Transverse colon (tissue), 4 donors: ENCODE measurements at regions not wholly inside any gene's neighbourhood (a gene's known extent, or its start where the extent isn't known, plus 50 kb on each side); places are given as distances from the start of the nearest gene placed in this dataset.

Experiments used
- DNase-seq: peaks from one replicate; pipeline ENCODE4 v3.0.0-alpha.2; 2019
- H3K27ac ChIP-seq, 4 donors: fragments of 200-600 bp; sonication (generic); 2 replicates each; pipeline ENCODE4 v1.5.1; 2016 to 2018; ENCODE audit warnings: inconsistent platforms in 4 of 4
- H3K27me3 ChIP-seq: fragments of 200-600 bp; sonication (generic); 2 replicates; pipeline ENCODE4 v1.5.1; 2017; ENCODE audit warnings: inconsistent platforms
- H3K36me3 ChIP-seq, 4 donors: fragments of 200-600 bp; sonication (generic); 2 replicates each; pipeline ENCODE4 v1.5.1; 2017 to 2019; ENCODE audit warnings: inconsistent platforms in 4 of 4
- H3K4me1 ChIP-seq, 4 donors: fragments of 200-600 bp; sonication (generic); 2 replicates each; pipeline ENCODE4 v1.5.1; 2017 to 2020; ENCODE audit warnings: inconsistent platforms in 4 of 4
- H3K4me3 ChIP-seq, 4 donors: fragments of 200-600 bp; sonication (generic); 1 replicate in 1 of 4; 2 replicates in 3 of 4; pipeline versions ENCODE4 v1.5.1 to v1.6.1; 2017 to 2019; ENCODE audit warnings: inconsistent platforms in 4 of 4
- H3K9me3 ChIP-seq, 2 donors: fragments of 200-600 bp; sonication (generic); 2 replicates each; pipeline ENCODE4 v1.5.1; 2017 to 2019; ENCODE audit warnings: inconsistent platforms in 2 of 2
- CTCF ChIP-seq, 5 experiments: fragments of 200-600 bp in 3 of 5; fragments of 450-650 bp in 2 of 5; sonication (generic) in 3 of 5; IDR thresholded peaks; 1 replicate in 2 of 5; 2 replicates in 3 of 5; pipeline ENCODE4 v1.5.1; 2016 to 2017; ENCODE audit warnings: antibody characterized with exemption in 5 of 5, inconsistent platforms in 3 of 5, mild to moderate bottlenecking in 2 of 5, moderate library complexity in 1 of 5
- EP300 ChIP-seq: sonication (generic); formaldehyde crosslinking; IDR thresholded peaks from one replicate; pipeline ENCODE4 v1.6.1; 2017; ENCODE audit warnings: antibody characterized with exemption, low read depth
- POLR2A ChIP-seq: fragments of 450-650 bp; IDR thresholded peaks from one replicate; pipeline ENCODE4 v1.6.1; 2016; ENCODE audit warnings: antibody characterized with exemption, mild to moderate bottlenecking, moderate library complexity
- POLR2AphosphoS5 ChIP-seq, 3 donors: sonication (generic); formaldehyde crosslinking; IDR thresholded peaks; one replicate each; pipeline ENCODE4 v1.6.1; 2016; ENCODE audit warnings: antibody characterized with exemption in 3 of 3
- WGBS, 2 donors: methylation state at CpG; one replicate each; pipeline ENCODE4 v1.1.5; 2018; ENCODE audit warnings: low coverage in 1 of 2; 5-methylcytosine and 5-hydroxymethylcytosine counted together
- in situ Hi-C, 4 donors: fragments of 200-750 bp; cut with MboI; loops; one replicate each; pipeline versions ENCODE4 v1.15.0 to v1.15.1; 2017; ENCODE audit warnings: low sequenced_read_pairs in 3 of 4, low pct_ligation_motif_present in 1 of 4, low pct_unique_long_range_greater_than_20kb in 1 of 4
- intact Hi-C: fragments of 100-400 bp; cut with DNase I; formaldehyde crosslinking; loops from one replicate; pipeline ENCODE4 v1.15.1; 2023; ENCODE audit warnings: low total_unique reads

- TF ChIP-seq CTCF (IDR thresholded peaks at IDR 0.05) (no peak), POLR2A (no peak), EP300 (no peak), POLR2AphosphoS5 (IDR thresholded peaks at IDR 0.05) (no peak)
- no peaks in the 10 kb centered on the region for H3K36me3 ChIP-seq
- no peaks in the 10 kb centered on the region for H3K27me3 ChIP-seq
- H3K9me3 ChIP-seq = no peaks in the 10 kb centered on the region
- 81 to 88% methylated on average over 3 of the region's 3 CpGs for WGBS, 2 donors
- H3K4me1 ChIP-seq = no peaks in the 10 kb centered on the region
- intact Hi-C loops (no loop called here), in situ Hi-C loops (no loop called here)
- no peak overlapping the region for H3K27ac ChIP-seq
- no peak for DNase-seq
- no peak overlapping the region for H3K4me3 ChIP-seq
These were observed 384.3 kb downstream of the MCTP2 start for GRCh38 chr15:94615688-94616087.

- Histone ChIP-seq H3K27ac (no peak overlapping the region), H3K9me3 (no peaks in the 10 kb centered on the region), H3K27me3 (no peaks in the 10 kb centered on the region), H3K4me3 (no peak overlapping the region), H3K4me1 (no peaks in the 10 kb centered on the region), H3K36me3 (no peaks in the 10 kb centered on the region)
- intact Hi-C loops (no loop called here), in situ Hi-C loops (no loop called here)
- TF ChIP-seq POLR2A = no peak
- no peak for TF ChIP-seq CTCF (IDR thresholded peaks at IDR 0.05)
- no peak for TF ChIP-seq EP300
- no peak for TF ChIP-seq POLR2AphosphoS5 (IDR thresholded peaks at IDR 0.05)
- WGBS, 2 donors = 88 to 100% methylated on average over 4 to 5 of the region's 5 CpGs
- no peak for DNase-seq
These were observed 389.3 kb downstream of the MCTP2 start for GRCh38 chr15:94620632-94621031.

- no peak for DNase-seq
- no peak overlapping the region for H3K27ac ChIP-seq
- no peaks in the 10 kb centered on the region for H3K4me1 ChIP-seq
- H3K27me3 ChIP-seq = no peaks in the 10 kb centered on the region
- no peak overlapping the region for H3K4me3 ChIP-seq
- intact Hi-C loops (no loop called here), in situ Hi-C loops (no loop called here)
- H3K9me3 ChIP-seq = no peaks in the 10 kb centered on the region
- no peaks in the 10 kb centered on the region for H3K36me3 ChIP-seq
- TF ChIP-seq POLR2AphosphoS5 (IDR thresholded peaks at IDR 0.05) (no peak), CTCF (IDR thresholded peaks at IDR 0.05) (no peak), POLR2A (no peak), EP300 (no peak)
These were observed 390.4 kb downstream of the MCTP2 start for GRCh38 chr15:94621736-94622135.

- no peak for DNase-seq
- no peaks in the 10 kb centered on the region for H3K27me3 ChIP-seq
- in situ Hi-C loops = no loop called here
- H3K36me3 ChIP-seq = no peaks in the 10 kb centered on the region
- intact Hi-C loops = no loop called here
- no peaks in the 10 kb centered on the region for H3K4me1 ChIP-seq
- H3K9me3 ChIP-seq = no peaks in the 10 kb centered on the region
- TF ChIP-seq POLR2AphosphoS5 (IDR thresholded peaks at IDR 0.05) (no peak), EP300 (no peak), CTCF (IDR thresholded peaks at IDR 0.05) (no peak), POLR2A (no peak)
- H3K27ac ChIP-seq = no peak overlapping the region
- WGBS, 2 donors = 95% methylated on average over 3 of the region's 3 CpGs
- no peak overlapping the region for H3K4me3 ChIP-seq
These were observed 395.6 kb downstream of the MCTP2 start for GRCh38 chr15:94626949-94627348.
